Breast epithelium (tissue), 3 donors: ENCODE measurements at regions not wholly inside any gene's neighbourhood (a gene's known extent, or its start where the extent isn't known, plus 50 kb on each side); places are given as distances from the start of the nearest gene placed in this dataset.

Source experiments
- POLR2A ChIP-seq: fragments of 450-650 bp; IDR thresholded peaks from one replicate; pipeline ENCODE4 v1.6.1; 2016; ENCODE audit warnings: antibody characterized with exemption, mild to moderate bottlenecking, moderate library complexity
- POLR2AphosphoS5 ChIP-seq, 3 donors: sonication (generic); formaldehyde crosslinking; IDR thresholded peaks; one replicate each; pipeline ENCODE4 v1.6.1; 2017; ENCODE audit warnings: antibody characterized with exemption in 3 of 3
- TF ChIP-seq, protein P1 (sequence below), 3 donors: fragments of 450-650 bp; IDR thresholded peaks; one replicate each; pipeline ENCODE4 v1.5.1; 2016 to 2017; ENCODE audit warnings: antibody characterized with exemption in 3 of 3, mild to moderate bottlenecking in 3 of 3, moderate library complexity in 3 of 3

DNA sequence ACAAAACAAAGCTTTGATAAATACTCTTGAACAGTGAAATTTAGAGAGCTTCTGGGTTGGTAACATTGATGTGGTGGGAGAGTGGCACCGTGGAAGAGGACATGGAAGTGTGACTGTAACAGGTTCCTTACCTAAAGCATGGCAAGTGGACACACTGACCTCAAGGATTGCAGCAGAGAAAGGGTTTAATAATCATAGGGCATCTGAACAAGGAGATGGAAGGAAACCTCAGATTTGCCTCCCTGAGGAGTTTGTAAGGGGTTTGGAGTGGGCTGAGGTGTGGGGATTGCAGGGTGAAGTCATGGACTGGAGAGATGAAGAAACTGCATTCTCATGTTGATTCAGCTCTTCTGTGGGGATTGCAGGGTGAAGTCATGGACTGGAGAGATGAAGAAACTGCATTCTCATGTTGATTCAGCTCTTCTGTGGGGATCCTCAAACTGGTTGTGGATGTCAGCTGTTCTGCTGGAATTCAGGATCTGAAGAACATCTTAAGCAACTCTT, 83.8 kb upstream of the TLK1 start:
- TF ChIP-seq POLR2AphosphoS5 (IDR thresholded peaks at IDR 0.05) (no peak), POLR2A (no peak)
- TF ChIP-seq, protein P1, sequence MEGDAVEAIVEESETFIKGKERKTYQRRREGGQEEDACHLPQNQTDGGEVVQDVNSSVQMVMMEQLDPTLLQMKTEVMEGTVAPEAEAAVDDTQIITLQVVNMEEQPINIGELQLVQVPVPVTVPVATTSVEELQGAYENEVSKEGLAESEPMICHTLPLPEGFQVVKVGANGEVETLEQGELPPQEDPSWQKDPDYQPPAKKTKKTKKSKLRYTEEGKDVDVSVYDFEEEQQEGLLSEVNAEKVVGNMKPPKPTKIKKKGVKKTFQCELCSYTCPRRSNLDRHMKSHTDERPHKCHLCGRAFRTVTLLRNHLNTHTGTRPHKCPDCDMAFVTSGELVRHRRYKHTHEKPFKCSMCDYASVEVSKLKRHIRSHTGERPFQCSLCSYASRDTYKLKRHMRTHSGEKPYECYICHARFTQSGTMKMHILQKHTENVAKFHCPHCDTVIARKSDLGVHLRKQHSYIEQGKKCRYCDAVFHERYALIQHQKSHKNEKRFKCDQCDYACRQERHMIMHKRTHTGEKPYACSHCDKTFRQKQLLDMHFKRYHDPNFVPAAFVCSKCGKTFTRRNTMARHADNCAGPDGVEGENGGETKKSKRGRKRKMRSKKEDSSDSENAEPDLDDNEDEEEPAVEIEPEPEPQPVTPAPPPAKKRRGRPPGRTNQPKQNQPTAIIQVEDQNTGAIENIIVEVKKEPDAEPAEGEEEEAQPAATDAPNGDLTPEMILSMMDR (IDR thresholded peaks at IDR 0.05) = no peak
